Cardiac muscle cell (in vitro differentiated cells and primary cell): ENCODE measurements at regions not wholly inside any gene's neighbourhood (a gene's known extent, or its start where the extent isn't known, plus 50 kb on each side); places are given as distances from the start of the nearest gene placed in this dataset.

Source experiments
- DNase-seq, 2 donors: peaks; one replicate each; pipeline versions ENCODE4 v3.0.0 to v3.0.0-alpha.2; 2010 to 2017; ENCODE audit warnings: low read depth in 1 of 2, low spot score in 1 of 2
- H3K27ac ChIP-seq: fragments of 200-600 bp; sonication (generic); 2 replicates; pipeline ENCODE4 v1.5.1; 2016
- H3K27me3 ChIP-seq: fragments of 200-600 bp; sonication (generic); 2 replicates; pipeline ENCODE4 v1.6.0; 2016; ENCODE audit warnings: control low read depth
- H3K36me3 ChIP-seq: fragments of 200-600 bp; sonication (generic); 2 replicates; pipeline ENCODE4 v1.5.1; 2016; ENCODE audit warnings: control low read depth
- H3K4me1 ChIP-seq: fragments of 200-600 bp; sonication (generic); 2 replicates; pipeline ENCODE4 v1.8.1; 2017; ENCODE audit warnings: low read depth, mild to moderate bottlenecking, mixed run types
- H3K4me3 ChIP-seq: fragments of 200-600 bp; sonication (generic); 2 replicates; pipeline ENCODE4 v1.5.1; 2016; ENCODE audit warnings: mild to moderate bottlenecking
- H3K9me3 ChIP-seq: fragments of 200-600 bp; sonication (generic); 2 replicates; pipeline ENCODE4 v1.5.1; 2017; ENCODE audit warnings: low read depth, mild to moderate bottlenecking, control low read depth
- CTCF ChIP-seq: IDR thresholded peaks from 2 replicates; pipeline ENCODE4 v1.5.1; 2012; ENCODE audit warnings: low read depth, mild to moderate bottlenecking, low read length

- no peak overlapping the region for H3K4me3 ChIP-seq
- DNase-seq = no peak
- no peaks in the 10 kb centered on the region for H3K9me3 ChIP-seq
- H3K27ac ChIP-seq = no peak overlapping the region
- no peaks in the 10 kb centered on the region for H3K4me1 ChIP-seq
- no peaks in the 10 kb centered on the region for H3K27me3 ChIP-seq
- no peak for TF ChIP-seq CTCF
- H3K36me3 ChIP-seq = no peaks in the 10 kb centered on the region
Measured at GRCh38 chr13:83057119-83057518, 825.2 kb downstream of the SLITRK1 start.

- Histone ChIP-seq H3K9me3 (no peaks in the 10 kb centered on the region), H3K36me3 (no peaks in the 10 kb centered on the region), H3K4me3 (no peak overlapping the region), H3K27me3 (no peaks in the 10 kb centered on the region), H3K4me1 (no peaks in the 10 kb centered on the region), H3K27ac (no peak overlapping the region)
- no peak for DNase-seq
- TF ChIP-seq CTCF = no peak
Measured at GRCh38 chr13:83056269-83056668, 826.0 kb downstream of the SLITRK1 start.

- Histone ChIP-seq H3K4me3 (no peak overlapping the region), H3K27ac (no peak overlapping the region), H3K36me3 (no peaks in the 10 kb centered on the region), H3K9me3 (no peaks in the 10 kb centered on the region), H3K4me1 (no peaks in the 10 kb centered on the region), H3K27me3 (no peaks in the 10 kb centered on the region)
- peak in 1 of 2 donors; percentile 9 for DNase-seq
- no peak for TF ChIP-seq CTCF
Measured at GRCh38 chr13:83048419-83048818, 833.9 kb downstream of the SLITRK1 start.

GRCh38 chr13:83024955-83025594 is 857.2 kb downstream of the SLITRK1 start:
- Histone ChIP-seq H3K4me1 (no peaks in the 10 kb centered on the region), H3K36me3 (no peaks in the 10 kb centered on the region), H3K4me3 (no peak overlapping the region), H3K9me3 (no peaks in the 10 kb centered on the region), H3K27me3 (no peaks in the 10 kb centered on the region), H3K27ac (no peak overlapping the region)
- DNase-seq = peak in 1 of 2 donors; percentile 4
- TF ChIP-seq CTCF = no peak

- Histone ChIP-seq H3K4me3 (no peak overlapping the region), H3K27me3 (no peaks in the 10 kb centered on the region), H3K9me3 (no peaks in the 10 kb centered on the region), H3K4me1 (no peaks in the 10 kb centered on the region), H3K36me3 (no peaks in the 10 kb centered on the region), H3K27ac (no peak overlapping the region)
- no peak for TF ChIP-seq CTCF
- DNase-seq = peak in 1 of 2 donors; percentile 12
Measured at GRCh38 chr13:83024232-83024631, 858.0 kb downstream of the SLITRK1 start.
